T-helper 1 cell (primary cell): ENCODE measurements at regions not wholly inside any gene's neighbourhood (a gene's known extent, or its start where the extent isn't known, plus 50 kb on each side); places are given as distances from the start of the nearest gene placed in this dataset.

ENCODE experiments used
- DNase-seq, 5 donors: peaks; one replicate each; pipeline ENCODE4 v3.0.0-alpha.2; 2012 to 2020

- no peak for DNase-seq
These were observed 178.0 kb downstream of the PRDM2 start for GRCh38 chr1:13878021-13878420.

DNA sequence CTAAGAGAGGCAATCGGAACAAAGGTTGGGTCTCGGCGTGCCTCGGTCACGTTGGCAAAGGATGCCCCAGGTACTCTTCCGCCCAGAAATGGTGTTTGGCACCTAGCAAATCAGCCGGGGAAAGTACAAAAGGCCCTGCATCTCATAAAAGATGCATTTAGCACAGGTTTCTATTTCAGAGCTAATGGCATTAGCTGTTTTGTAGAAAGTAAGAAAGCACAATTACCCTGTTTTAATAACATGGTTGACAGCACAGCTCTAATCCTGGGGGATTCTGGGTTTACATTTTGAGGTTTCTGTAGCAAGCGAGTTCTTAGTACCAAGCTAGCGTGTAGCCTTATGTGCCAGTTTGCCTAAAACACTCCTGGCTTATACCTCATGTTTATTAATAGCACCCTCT, 178.5 kb downstream of the PRDM2 start:
- no peak for DNase-seq

GRCh38 chr1:13881385-13882088, 181.5 kb downstream of the PRDM2 start:
- DNase-seq, result no peak

DNA sequence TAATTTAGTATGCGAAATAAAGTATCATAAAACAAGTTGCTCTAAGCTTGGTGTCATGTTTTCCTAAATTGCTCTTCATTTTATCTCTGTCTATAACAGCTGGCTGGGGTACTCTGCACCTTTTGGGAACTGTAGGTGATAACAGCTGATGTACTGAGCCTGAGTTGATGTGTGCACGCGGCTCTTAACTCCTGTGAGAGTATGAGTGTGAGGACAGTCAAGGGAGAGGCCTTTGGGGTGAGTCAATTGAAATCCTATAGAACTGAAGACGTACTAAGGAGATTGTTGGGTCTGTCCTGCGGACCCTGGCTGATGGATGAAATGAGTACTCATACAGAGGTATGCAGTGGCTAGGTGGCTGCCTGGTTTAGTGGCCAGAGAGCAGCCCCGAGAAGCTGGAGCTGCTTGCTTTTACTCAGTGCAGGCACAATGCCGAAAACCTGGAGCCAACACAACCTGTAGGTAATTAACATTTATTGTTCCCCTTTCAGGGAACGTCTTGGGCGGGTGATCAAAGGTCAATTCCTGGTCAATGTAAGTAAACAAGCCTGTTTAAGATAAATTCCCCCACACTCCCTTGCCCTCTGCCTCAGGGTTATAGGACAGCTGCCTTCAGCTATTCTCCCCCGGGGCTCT, 188.5 kb downstream of the PRDM2 start:
- DNase-seq, result no peak

DNA sequence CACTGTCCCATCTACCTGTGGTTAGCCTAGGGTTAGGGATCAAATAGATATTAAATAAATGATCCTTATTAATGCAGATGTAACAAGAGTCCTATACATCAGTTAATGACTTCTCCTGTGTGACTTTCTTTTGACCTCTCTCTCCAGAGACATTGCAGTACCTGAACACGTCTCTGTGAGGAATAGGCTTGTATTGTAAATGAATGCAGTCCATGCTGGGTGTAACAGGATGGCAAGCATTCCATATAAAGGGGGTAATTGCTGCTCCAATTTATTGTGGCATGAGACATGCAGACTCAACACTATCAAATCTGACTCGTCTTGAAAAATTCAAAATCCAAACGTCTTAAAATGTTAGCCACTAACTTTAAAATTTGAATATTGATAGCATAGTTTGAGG, 189.5 kb downstream of the PRDM2 start:
- DNase-seq, result no peak

- no peak for DNase-seq
These were observed 190.8 kb downstream of the PRDM2 start for GRCh38 chr1:13890766-13891165.

- DNase-seq, result no peak
These were observed 192.2 kb downstream of the PRDM2 start for GRCh38 chr1:13892198-13892597.

- no peak for DNase-seq
These were observed 192.8 kb downstream of the PRDM2 start for GRCh38 chr1:13892671-13893325.

- no peak for DNase-seq
These were observed 193.4 kb downstream of the PRDM2 start for GRCh38 chr1:13893409-13893821.

GRCh38 chr1:13896932-13897331, 196.9 kb downstream of the PRDM2 start:
- DNase-seq, result no peak

GRCh38 chr1:13898406-13898805, 198.4 kb downstream of the PRDM2 start:
- DNase-seq, result no peak

DNA sequence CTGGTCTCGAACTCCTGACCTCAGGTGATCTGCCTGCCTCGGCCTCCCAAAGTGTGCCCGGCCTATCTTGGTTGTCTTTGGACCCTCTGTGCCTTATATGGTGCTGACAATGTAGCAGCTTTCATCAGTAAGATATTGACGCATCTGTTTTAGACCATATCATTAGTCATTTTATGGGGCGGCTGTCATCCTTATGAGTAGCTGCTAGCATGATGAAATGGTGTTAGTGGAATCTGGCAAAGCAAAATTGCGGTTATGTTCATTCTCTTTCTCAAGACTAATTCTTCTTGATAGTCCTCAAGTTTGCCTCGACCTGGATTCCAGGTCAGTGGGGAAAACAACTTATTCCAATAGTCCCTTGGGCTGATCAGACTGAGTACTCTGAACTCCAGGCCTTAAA, 199.9 kb downstream of the PRDM2 start:
- DNase-seq, result no peak

- DNase-seq, result no peak
These were observed 200.6 kb downstream of the PRDM2 start for GRCh38 chr1:13900583-13900982.

DNA sequence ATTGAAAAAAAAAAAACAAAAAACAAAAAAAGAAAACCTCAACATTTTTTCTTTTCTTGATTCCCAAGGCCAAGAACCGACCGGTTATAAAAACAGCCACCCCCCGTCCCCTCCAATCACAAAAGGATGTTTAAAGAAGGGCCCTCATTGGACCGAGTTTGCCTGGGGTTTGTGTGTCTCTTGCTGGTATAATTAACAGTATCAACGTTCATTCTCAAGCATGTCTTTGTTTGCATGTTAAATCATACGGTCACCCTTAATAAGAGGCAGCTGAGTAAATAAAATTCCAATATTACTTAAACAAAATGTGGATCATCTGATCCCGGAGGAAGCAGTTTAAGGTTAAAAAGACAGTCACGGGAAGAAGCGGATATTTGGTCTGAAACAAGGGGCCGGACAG, 201.1 kb downstream of the PRDM2 start:
- no peak for DNase-seq

- no peak for DNase-seq
These were observed 201.6 kb downstream of the PRDM2 start for GRCh38 chr1:13901597-13901996.

- DNase-seq, result no peak
These were observed 208.1 kb downstream of the PRDM2 start for GRCh38 chr1:13908128-13908527.

DNA sequence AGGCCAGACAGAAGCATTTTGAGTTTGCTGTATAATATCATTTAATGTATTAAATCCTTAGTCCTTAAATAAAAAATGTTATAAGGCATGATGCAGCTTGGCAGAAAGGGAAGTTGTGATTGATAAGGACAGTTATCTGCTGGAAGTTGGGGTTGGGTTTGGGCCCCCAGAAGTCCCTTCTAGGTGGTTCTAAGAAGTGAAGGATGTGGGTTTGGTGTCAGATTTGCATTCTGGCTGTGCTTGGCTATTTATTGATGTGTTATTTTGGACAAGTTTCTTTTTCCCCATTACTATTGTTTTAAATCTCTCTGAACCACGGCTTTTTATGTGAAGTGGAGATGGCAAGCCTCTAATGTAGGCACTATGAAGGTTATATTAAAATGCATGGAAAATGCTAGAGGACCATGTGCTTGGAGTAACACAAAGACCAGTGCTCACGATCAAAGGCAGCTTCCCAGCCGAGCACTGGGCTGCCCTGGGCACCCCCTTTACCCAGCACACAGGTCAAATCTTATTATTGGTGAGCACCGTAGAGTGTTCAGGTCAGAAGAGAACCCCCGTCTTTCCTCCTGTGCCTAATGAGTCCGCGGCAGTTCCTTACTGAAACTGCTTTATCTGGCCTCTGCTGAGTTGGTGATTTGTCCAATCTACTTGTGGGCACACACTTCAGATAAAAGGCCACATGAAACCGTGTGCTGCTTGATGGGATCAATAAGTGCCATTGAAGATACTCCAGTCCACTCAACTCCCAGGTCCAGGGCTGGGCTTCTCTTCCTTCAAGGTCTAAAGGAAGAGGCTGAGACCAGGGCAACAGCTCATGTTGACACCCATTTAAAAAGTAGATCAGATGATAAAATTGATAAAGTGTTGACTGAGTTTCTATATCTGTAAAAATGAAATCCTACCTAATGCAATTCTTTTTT, 212.0 kb downstream of the PRDM2 start:
- no peak for DNase-seq

GRCh38 chr1:13913396-13913795, 213.4 kb downstream of the PRDM2 start:
- DNase-seq, result no peak

- DNase-seq, result no peak
These were observed 216.5 kb downstream of the PRDM2 start for GRCh38 chr1:13916530-13916929.

- DNase-seq, result no peak
These were observed 217.6 kb downstream of the PRDM2 start for GRCh38 chr1:13917607-13918006.

GRCh38 chr1:13918862-13919261, 218.9 kb downstream of the PRDM2 start:
- DNase-seq, result no peak

- DNase-seq, result no peak
These were observed 221.2 kb downstream of the PRDM2 start for GRCh38 chr1:13921190-13921589.

DNA sequence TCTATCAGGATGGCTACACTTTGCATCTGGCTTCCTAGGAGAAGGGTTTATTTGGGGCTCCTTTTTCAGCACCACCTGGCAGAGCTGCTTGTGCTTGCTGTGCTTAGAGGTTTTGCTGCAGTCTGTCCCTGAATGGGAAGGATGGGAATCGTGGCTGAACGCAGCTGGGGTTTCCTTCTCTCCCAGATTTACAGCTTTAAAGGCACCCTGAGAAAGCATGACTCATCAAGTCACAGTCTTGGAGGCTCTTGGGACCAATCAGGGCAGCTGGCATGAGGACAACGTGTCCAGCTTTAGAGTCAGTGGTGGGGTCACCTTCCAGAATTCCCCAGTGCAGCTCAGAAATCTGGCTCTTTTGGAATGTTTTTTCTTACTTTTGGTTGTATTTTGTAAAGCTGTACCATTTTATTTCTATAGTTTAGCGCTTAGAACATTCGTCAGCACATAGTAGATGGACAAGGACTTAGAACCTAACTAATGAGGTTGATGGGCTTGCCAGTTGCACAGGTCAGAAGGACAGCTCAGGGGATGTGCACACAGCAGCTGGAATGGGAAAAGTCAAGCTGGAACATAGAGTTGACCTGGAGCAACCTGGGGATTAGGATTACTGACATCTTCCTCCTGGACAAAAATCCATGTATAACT, 222.6 kb downstream of the PRDM2 start:
- DNase-seq, result no peak
